Glutamatergic neuron (in vitro differentiated cells): ENCODE measurements at regions not wholly inside any gene's neighbourhood (a gene's known extent, or its start where the extent isn't known, plus 50 kb on each side); places are given as distances from the start of the nearest gene placed in this dataset.
"Not testable (repeated sequence)": the region's sequence is repeated elsewhere in the genome, so short reads cannot be mapped to it uniquely, and the experiment has no call there.

Experiments used
- DNase-seq: peaks from one replicate; pipeline ENCODE4 v3.0.0; 2022
- H3K27ac Mint-ChIP-seq: one replicate; pipeline ENCODE4 v1.8.0; 2020; ENCODE audit warnings: mild to moderate bottlenecking, mixed read lengths, inconsistent platforms; ENCODE audit not compliant: unreplicated experiment
- H3K27me3 Mint-ChIP-seq: one replicate; pipeline ENCODE4 v1.8.0; 2020; ENCODE audit warnings: mild to moderate bottlenecking, moderate library complexity, mixed read lengths, inconsistent platforms; ENCODE audit not compliant: unreplicated experiment
- H3K36me3 Mint-ChIP-seq: one replicate; pipeline ENCODE4 v1.8.0; 2020; ENCODE audit warnings: mild to moderate bottlenecking, mixed read lengths, inconsistent platforms; ENCODE audit not compliant: unreplicated experiment
- H3K4me1 Mint-ChIP-seq: one replicate; pipeline ENCODE4 v1.8.0; 2020; ENCODE audit warnings: mild to moderate bottlenecking, low read depth, mixed read lengths, inconsistent platforms; ENCODE audit not compliant: unreplicated experiment
- H3K4me3 Mint-ChIP-seq: one replicate; pipeline ENCODE4 v1.8.0; 2020; ENCODE audit warnings: mild to moderate bottlenecking, mixed read lengths, inconsistent platforms; ENCODE audit not compliant: unreplicated experiment
- H3K9me3 Mint-ChIP-seq: one replicate; pipeline ENCODE4 v1.8.0; 2020; ENCODE audit warnings: mild to moderate bottlenecking, moderate library complexity, mixed read lengths, inconsistent platforms; ENCODE audit not compliant: unreplicated experiment
- CTCF ChIP-seq: fragments of 200-600 bp; sonication (generic); IDR thresholded peaks from one replicate; pipeline ENCODE4 v1.5.0; 2021; ENCODE audit not compliant: partially characterized antibody, unreplicated experiment

DNA sequence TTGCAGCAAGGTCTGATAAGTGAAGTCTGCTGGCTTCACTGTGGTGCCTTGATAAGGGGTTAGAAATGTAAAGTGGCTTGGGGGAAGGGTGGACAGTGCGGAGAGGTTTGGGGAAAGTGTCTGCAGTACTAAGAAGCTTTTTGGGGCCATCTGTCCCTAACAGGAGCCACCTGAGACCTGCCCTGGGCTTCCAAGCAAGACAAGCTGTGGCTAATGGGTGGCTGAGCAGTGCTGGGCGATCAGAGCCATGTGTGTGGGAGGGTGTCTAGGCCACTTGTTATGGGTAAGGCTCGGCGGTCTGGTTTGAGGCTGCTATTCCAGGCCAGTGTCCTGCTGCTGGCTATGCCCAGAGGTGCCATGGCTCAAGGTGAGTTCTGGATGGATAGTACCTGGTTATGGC, 185.4 kb upstream of the MTMR8 start:
- Mint-ChIP-seq H3K9me3 (peaks cover 5% of the 10 kb centered on the region), H3K36me3 (no peaks in the 10 kb centered on the region), H3K27ac (no peak overlapping the region), H3K4me1 (peaks cover 11% of the 10 kb centered on the region), H3K4me3 (peak overlapping the region; percentile 39), H3K27me3 (no peaks in the 10 kb centered on the region)
- DNase-seq, result peak; percentile 14
- no peak for TF ChIP-seq CTCF

DNA sequence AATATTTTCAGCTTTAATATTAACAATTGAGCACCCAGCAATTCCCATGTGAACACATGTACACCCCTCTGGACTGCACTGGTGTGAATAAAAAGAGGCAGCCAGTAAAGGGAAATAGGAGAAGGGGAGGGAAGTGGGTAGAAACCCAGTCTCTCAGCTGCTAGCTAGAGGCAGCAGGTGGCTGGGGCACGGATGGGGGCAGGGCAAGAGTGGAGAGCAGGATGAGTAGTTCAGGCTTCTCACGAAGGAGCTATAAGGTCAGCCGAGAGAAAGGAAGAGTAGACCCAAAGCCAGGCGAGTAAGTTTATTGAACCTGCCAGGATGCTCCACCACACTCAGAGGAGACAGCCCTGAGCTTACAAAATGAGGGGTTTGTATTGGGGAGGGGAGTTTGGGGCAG, 184.8 kb upstream of the MTMR8 start:
- peak; percentile 52 for DNase-seq
- H3K4me3 Mint-ChIP-seq, result peak overlapping the region; percentile 70
- H3K27ac Mint-ChIP-seq, result no peak overlapping the region
- peaks cover 5% of the 10 kb centered on the region for H3K9me3 Mint-ChIP-seq
- H3K27me3 Mint-ChIP-seq, result no peaks in the 10 kb centered on the region
- peaks cover 11% of the 10 kb centered on the region for H3K4me1 Mint-ChIP-seq
- TF ChIP-seq CTCF, result no peak
- H3K36me3 Mint-ChIP-seq, result no peaks in the 10 kb centered on the region

GRCh38 chrX:64571011-64571410, 175.8 kb upstream of the MTMR8 start:
- TF ChIP-seq CTCF, result no peak
- Mint-ChIP-seq H3K9me3 (peaks cover 4% of the 10 kb centered on the region), H3K4me3 (no peak overlapping the region), H3K27me3 (no peaks in the 10 kb centered on the region), H3K27ac (no peak overlapping the region), H3K4me1 (no peaks in the 10 kb centered on the region), H3K36me3 (no peaks in the 10 kb centered on the region)
- DNase-seq, result no peak

- H3K4me3 Mint-ChIP-seq, result no peak overlapping the region
- no peaks in the 10 kb centered on the region for H3K4me1 Mint-ChIP-seq
- TF ChIP-seq CTCF, result peak; percentile 19
- no peak overlapping the region for H3K27ac Mint-ChIP-seq
- DNase-seq, result no peak
- H3K9me3 Mint-ChIP-seq, result peaks cover 4% of the 10 kb centered on the region
- no peaks in the 10 kb centered on the region for H3K36me3 Mint-ChIP-seq
- no peaks in the 10 kb centered on the region for H3K27me3 Mint-ChIP-seq
Observed at GRCh38 chrX:64570204-64570603, 175.0 kb upstream of the MTMR8 start.

DNA sequence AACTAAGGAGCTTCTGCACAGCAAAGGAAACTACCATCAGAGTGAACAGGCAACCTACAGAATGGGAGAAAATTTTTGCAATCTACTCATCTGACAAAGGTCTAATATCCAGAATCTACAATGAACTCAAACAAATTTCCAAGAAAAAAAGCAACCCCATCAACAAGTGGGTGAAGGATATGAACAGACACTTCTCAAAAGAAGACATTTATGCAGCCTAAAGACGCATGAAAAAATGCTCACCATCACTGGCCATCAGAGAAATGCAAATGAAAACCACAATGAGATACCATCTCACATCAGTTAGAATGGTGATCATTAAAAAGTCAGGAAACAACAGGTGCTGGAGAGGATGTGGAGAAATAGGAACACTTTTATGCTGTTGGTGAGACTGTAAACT, 170.1 kb upstream of the MTMR8 start:
- not testable (repeated sequence) for H3K27me3 Mint-ChIP-seq, H3K27ac Mint-ChIP-seq, H3K4me1 Mint-ChIP-seq, H3K36me3 Mint-ChIP-seq, DNase-seq, H3K4me3 Mint-ChIP-seq, H3K9me3 Mint-ChIP-seq

- H3K27ac Mint-ChIP-seq, H3K36me3 Mint-ChIP-seq, H3K4me1 Mint-ChIP-seq, H3K9me3 Mint-ChIP-seq, DNase-seq, H3K4me3 Mint-ChIP-seq, H3K27me3 Mint-ChIP-seq: not testable (repeated sequence)
Observed at GRCh38 chrX:64549236-64549635, 154.0 kb upstream of the MTMR8 start.
